Activated naive CD4-positive, alpha-beta T cell treated with anti-CD3 and anti-CD28 coated beads for 36 hours (primary cell): ENCODE measurements at regions not wholly inside any gene's neighbourhood (a gene's known extent, or its start where the extent isn't known, plus 50 kb on each side); places are given as distances from the start of the nearest gene placed in this dataset.
"Not testable (repeated sequence)": the region's sequence is repeated elsewhere in the genome, so short reads cannot be mapped to it uniquely, and the experiment has no call there.

ENCODE experiments used
- CTCF ChIA-PET: fragments of 350-600 bp; sonication (Branson Sonifier 250); formaldehyde crosslinking; loops from one replicate; lab custom pipeline; 2021; ENCODE audit warnings: antibody characterized with exemption; lab: Charles Lee
- DNase-seq: peaks from one replicate; pipeline ENCODE4 v3.0.0-alpha.2; 2020
- H3K27ac Mint-ChIP-seq: one replicate; pipeline ENCODE4 v1.8.0; 2021; ENCODE audit warnings: mild to moderate bottlenecking, mixed read lengths
- H3K27me3 Mint-ChIP-seq: one replicate; pipeline ENCODE4 v1.8.0; 2021; ENCODE audit warnings: low read depth, mixed read lengths
- H3K36me3 Mint-ChIP-seq: one replicate; pipeline ENCODE4 v1.8.0; 2021; ENCODE audit warnings: low read depth, mixed read lengths
- H3K4me1 Mint-ChIP-seq: one replicate; pipeline ENCODE4 v1.8.0; 2021; ENCODE audit warnings: low read depth, mixed read lengths
- H3K4me3 Mint-ChIP-seq: one replicate; pipeline ENCODE4 v1.8.0; 2021; ENCODE audit warnings: mild to moderate bottlenecking, moderate library complexity, mixed read lengths
- H3K9me3 Mint-ChIP-seq: one replicate; pipeline ENCODE4 v1.8.0; 2021; ENCODE audit warnings: mixed read lengths
- intact Hi-C: fragments of 100-400 bp; cut with micrococcal nuclease; formaldehyde crosslinking; loops from one replicate; pipeline ENCODE4 v1.15.1; 2023

GRCh38 chr2:4073026-4073569 lies 369.7 kb downstream of the DCDC2C start:
- H3K27ac Mint-ChIP-seq, result no peak overlapping the region
- intact Hi-C loops, result no loop called here
- CTCF ChIA-PET, result no interaction called here

DNA sequence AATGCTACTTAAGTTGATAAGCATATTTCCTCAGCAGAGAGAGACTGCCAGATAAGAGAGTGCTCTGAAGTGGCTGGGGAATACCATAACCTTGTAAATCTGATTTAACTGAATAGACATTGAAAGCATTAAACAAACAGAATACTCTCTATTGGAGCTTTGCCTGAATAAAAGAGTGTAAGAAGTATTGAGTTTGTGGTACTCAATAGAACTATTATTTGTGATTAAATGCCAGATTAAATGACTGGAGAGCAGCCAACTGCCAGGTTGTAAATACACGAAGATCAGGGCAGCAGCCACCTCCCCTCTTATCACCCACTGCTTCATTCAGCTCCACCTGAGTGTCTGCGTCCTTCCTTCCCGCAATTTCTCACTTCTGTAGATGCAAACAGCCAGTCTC lies 373.6 kb downstream of the DCDC2C start:
- CTCF ChIA-PET, result no interaction called here
- Mint-ChIP-seq H3K36me3 (no peaks in the 10 kb centered on the region), H3K27me3 (no peaks in the 10 kb centered on the region), H3K4me3 (no peak overlapping the region), H3K9me3 (peaks cover 1% of the 10 kb centered on the region), H3K27ac (no peak overlapping the region), H3K4me1 (no peaks in the 10 kb centered on the region)
- DNase-seq, result no peak
- intact Hi-C loops, result no loop called here

More at GRCh38 chr2:4073026-4073569, 369.7 kb downstream of the DCDC2C start:
- Mint-ChIP-seq H3K9me3 (no peaks in the 10 kb centered on the region), H3K4me3 (no peak overlapping the region), H3K4me1 (no peaks in the 10 kb centered on the region), H3K27me3 (no peaks in the 10 kb centered on the region), H3K36me3 (no peaks in the 10 kb centered on the region)
- no peak for DNase-seq

DNA sequence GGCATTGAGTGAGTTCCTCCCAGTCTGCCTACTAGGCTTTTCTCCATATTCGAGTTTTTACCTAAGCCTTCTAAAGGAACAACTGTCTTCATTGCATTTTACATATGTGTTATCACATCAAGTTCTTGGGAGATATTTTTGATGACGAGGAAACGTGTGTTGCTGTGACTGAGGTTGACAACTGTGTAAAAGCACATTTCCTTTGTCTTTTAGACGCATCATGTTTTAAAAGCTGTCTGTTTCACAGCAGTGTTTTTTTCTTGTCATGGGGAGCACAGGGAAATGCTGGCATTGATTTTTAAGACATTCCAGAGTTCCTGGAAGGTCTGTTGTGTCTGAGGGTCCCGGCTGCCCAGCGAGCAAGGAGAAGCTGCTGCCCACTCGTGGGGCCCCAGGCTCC lies 381.8 kb downstream of the DCDC2C start:
- no peak for DNase-seq
- no peaks in the 10 kb centered on the region for H3K27me3 Mint-ChIP-seq
- intact Hi-C loops, result no loop called here
- H3K4me1 Mint-ChIP-seq, result no peaks in the 10 kb centered on the region
- no peak overlapping the region for H3K27ac Mint-ChIP-seq
- no peak overlapping the region for H3K4me3 Mint-ChIP-seq
- CTCF ChIA-PET, result no interaction called here
- H3K36me3 Mint-ChIP-seq, result no peaks in the 10 kb centered on the region
- H3K9me3 Mint-ChIP-seq, result peaks cover 1% of the 10 kb centered on the region

- no peak overlapping the region for H3K27ac Mint-ChIP-seq
- H3K27me3 Mint-ChIP-seq, result no peaks in the 10 kb centered on the region
- intact Hi-C loops, result no loop called here
- no peak for DNase-seq
- no peak overlapping the region for H3K4me3 Mint-ChIP-seq
- H3K36me3 Mint-ChIP-seq, result no peaks in the 10 kb centered on the region
- CTCF ChIA-PET, result interaction anchor here (0.7 kb wide), 1 partner anchor 1178 kb away, joined by 4 read pairs; no protein-coding TSS in a partner anchor
- H3K9me3 Mint-ChIP-seq, result no peaks in the 10 kb centered on the region
- H3K4me1 Mint-ChIP-seq, result no peaks in the 10 kb centered on the region
These were observed 387.6 kb downstream of the DCDC2C start for GRCh38 chr2:4090668-4091630.

GRCh38 chr2:4091869-4092268 lies 388.5 kb downstream of the DCDC2C start:
- no peak for DNase-seq
- H3K27ac Mint-ChIP-seq, result no peak overlapping the region
- H3K36me3 Mint-ChIP-seq, result no peaks in the 10 kb centered on the region
- no peak overlapping the region for H3K4me3 Mint-ChIP-seq
- H3K4me1 Mint-ChIP-seq, result no peaks in the 10 kb centered on the region
- CTCF ChIA-PET, result no interaction called here
- intact Hi-C loops, result no loop called here
- H3K9me3 Mint-ChIP-seq, result no peaks in the 10 kb centered on the region
- no peaks in the 10 kb centered on the region for H3K27me3 Mint-ChIP-seq

- Mint-ChIP-seq H3K27me3 (no peaks in the 10 kb centered on the region), H3K27ac (no peak overlapping the region), H3K4me1 (no peaks in the 10 kb centered on the region), H3K9me3 (no peaks in the 10 kb centered on the region), H3K36me3 (no peaks in the 10 kb centered on the region), H3K4me3 (no peak overlapping the region)
- CTCF ChIA-PET, result no interaction called here
- intact Hi-C loops, result no loop called here
- DNase-seq, result no peak
These were observed 391.4 kb downstream of the DCDC2C start for GRCh38 chr2:4094743-4095142.

DNA sequence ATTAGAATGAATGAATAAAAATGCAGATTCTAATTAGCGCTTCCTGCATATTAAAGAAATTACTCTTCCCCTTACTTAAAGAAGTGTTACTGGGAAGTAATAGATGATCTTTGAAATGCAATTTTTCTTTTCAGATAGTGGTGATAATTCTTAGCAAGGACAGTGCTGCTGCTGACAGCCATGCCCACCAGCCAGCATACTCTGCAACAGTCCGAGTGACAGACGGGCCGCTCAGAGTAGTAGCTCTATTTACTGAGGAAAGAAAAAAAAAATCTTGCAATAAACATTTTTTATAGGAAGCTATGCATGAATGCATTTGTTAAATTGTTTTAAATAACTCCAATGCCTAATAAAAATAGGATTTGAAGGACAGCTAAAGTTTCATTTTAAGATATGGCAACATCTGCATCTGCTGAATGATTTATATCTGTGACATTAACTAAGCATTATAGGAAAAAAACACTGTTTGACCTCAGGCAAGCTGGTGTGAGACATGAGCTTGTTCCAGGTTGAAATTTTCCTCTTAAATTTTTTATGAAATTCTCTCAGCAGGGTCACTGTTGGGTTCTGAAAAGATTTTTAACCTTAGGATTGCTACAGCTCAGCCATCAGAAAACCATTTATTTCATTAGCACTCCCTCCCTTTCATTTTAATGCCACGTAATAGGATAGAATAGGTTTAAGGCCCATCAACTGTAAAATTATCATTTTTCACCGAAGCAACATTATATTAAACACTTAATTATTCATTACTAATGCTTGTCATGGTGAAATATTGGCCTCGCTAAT lies 393.8 kb downstream of the DCDC2C start:
- H3K27me3 Mint-ChIP-seq, result no peaks in the 10 kb centered on the region
- intact Hi-C loops, result no loop called here
- no peaks in the 10 kb centered on the region for H3K4me1 Mint-ChIP-seq
- H3K9me3 Mint-ChIP-seq, result no peaks in the 10 kb centered on the region
- H3K36me3 Mint-ChIP-seq, result no peaks in the 10 kb centered on the region
- CTCF ChIA-PET, result no interaction called here
- no peak overlapping the region for H3K27ac Mint-ChIP-seq
- DNase-seq, result no peak
- no peak overlapping the region for H3K4me3 Mint-ChIP-seq

- CTCF ChIA-PET, result no interaction called here
- Mint-ChIP-seq H3K27ac (no peak overlapping the region), H3K9me3 (no peaks in the 10 kb centered on the region), H3K4me3 (no peak overlapping the region), H3K36me3 (no peaks in the 10 kb centered on the region), H3K4me1 (no peaks in the 10 kb centered on the region), H3K27me3 (no peaks in the 10 kb centered on the region)
- DNase-seq, result no peak
- intact Hi-C loops, result no loop called here
These were observed 394.8 kb downstream of the DCDC2C start for GRCh38 chr2:4098137-4098536.

DNA sequence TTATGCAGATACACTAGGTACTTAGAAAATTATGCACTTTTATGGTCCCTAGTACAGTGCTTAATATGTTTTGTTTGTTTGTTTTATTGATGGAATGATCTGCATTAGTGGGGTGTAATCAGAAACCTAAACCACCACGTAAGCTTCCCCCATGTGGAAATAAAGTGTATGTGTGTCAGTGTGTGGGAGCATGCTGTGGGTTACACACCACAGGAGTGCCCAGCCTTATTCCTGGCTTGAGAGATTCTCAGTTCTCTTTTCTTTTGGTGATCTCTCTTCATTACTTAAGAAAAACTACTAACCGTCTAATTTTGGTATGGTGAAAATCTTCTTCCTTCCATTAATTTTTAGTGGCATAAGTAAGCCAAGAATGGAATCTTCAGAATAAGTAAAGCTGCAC lies 398.6 kb downstream of the DCDC2C start:
- no peaks in the 10 kb centered on the region for H3K9me3 Mint-ChIP-seq
- H3K4me3 Mint-ChIP-seq, result no peak overlapping the region
- no peak for DNase-seq
- intact Hi-C loops, result no loop called here
- H3K4me1 Mint-ChIP-seq, result no peaks in the 10 kb centered on the region
- H3K27ac Mint-ChIP-seq, result no peak overlapping the region
- CTCF ChIA-PET, result no interaction called here
- no peaks in the 10 kb centered on the region for H3K27me3 Mint-ChIP-seq
- no peaks in the 10 kb centered on the region for H3K36me3 Mint-ChIP-seq

GRCh38 chr2:4107179-4107578 lies 403.8 kb downstream of the DCDC2C start:
- Mint-ChIP-seq H3K4me3 (no peak overlapping the region), H3K27me3 (no peaks in the 10 kb centered on the region), H3K36me3 (no peaks in the 10 kb centered on the region), H3K27ac (no peak overlapping the region), H3K4me1 (no peaks in the 10 kb centered on the region), H3K9me3 (no peaks in the 10 kb centered on the region)
- DNase-seq, result no peak
- CTCF ChIA-PET, result interaction anchor here (0.6 kb wide), 1 partner anchor 389 kb away, joined by 5 read pairs; no protein-coding TSS in a partner anchor
- intact Hi-C loops, result no loop called here

DNA sequence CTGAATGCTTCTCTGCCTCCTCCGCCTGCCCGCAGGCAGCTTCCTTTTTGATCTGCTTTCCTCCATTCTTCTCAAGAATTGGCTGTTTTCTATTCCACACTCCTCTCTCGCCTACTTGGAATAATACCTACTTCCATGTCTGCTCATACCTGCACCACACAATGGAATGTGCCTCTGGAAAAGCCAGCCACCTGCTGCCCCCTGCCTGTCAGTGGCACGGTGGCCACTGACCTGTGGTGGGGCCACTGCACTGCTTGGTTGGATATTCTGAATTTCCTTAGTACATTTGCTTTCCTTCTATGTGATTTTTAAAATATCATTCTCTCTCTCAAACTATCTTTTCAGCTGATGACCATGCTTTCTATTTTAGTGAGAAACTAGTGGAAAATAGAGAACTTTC lies 406.9 kb downstream of the DCDC2C start:
- no peaks in the 10 kb centered on the region for H3K36me3 Mint-ChIP-seq
- CTCF ChIA-PET, result no interaction called here
- H3K4me1 Mint-ChIP-seq, result no peaks in the 10 kb centered on the region
- intact Hi-C loops, result no loop called here
- H3K27me3 Mint-ChIP-seq, result no peaks in the 10 kb centered on the region
- H3K4me3 Mint-ChIP-seq, result no peak overlapping the region
- H3K27ac Mint-ChIP-seq, result no peak overlapping the region
- no peak for DNase-seq
- H3K9me3 Mint-ChIP-seq, result peaks cover under 1% of the 10 kb centered on the region

GRCh38 chr2:4115435-4115834 lies 412.1 kb downstream of the DCDC2C start:
- DNase-seq, CTCF ChIA-PET, H3K9me3 Mint-ChIP-seq, H3K4me3 Mint-ChIP-seq, intact Hi-C loops, H3K4me1 Mint-ChIP-seq, H3K27ac Mint-ChIP-seq, H3K36me3 Mint-ChIP-seq, H3K27me3 Mint-ChIP-seq: not testable (repeated sequence)
